H9 (cell line): ENCODE measurements at regions not wholly inside any gene's neighbourhood (a gene's known extent, or its start where the extent isn't known, plus 50 kb on each side); places are given as distances from the start of the nearest gene placed in this dataset.

ENCODE experiments used
- DNase-seq: peaks from one replicate; pipeline ENCODE4 v3.0.0-alpha.2; 2017
- H2AFZ ChIP-seq: one replicate; pipeline ENCODE4 v1.6.1; 2013; ENCODE audit warnings: mild to moderate bottlenecking, low read length, control low read depth, moderate library complexity
- H2AK5ac ChIP-seq: 2 replicates; pipeline ENCODE4 v1.6.1; 2013; ENCODE audit warnings: low read length, control low read depth, mixed read lengths; ENCODE audit not compliant: insufficient read length
- H2BK120ac ChIP-seq: one replicate; pipeline ENCODE4 v1.6.1; 2013; ENCODE audit warnings: low read depth, mild to moderate bottlenecking, low read length, control low read depth, inconsistent platforms; ENCODE audit not compliant: poor library complexity, severe bottlenecking
- H2BK12ac ChIP-seq: 2 replicates; pipeline ENCODE4 v1.6.1; 2013; ENCODE audit warnings: low read length, control low read depth, mixed read lengths, low read depth; ENCODE audit not compliant: insufficient read length
- H2BK15ac ChIP-seq: 2 replicates; pipeline ENCODE4 v1.6.1; 2013; ENCODE audit warnings: low read depth, low read length, control low read depth
- H2BK20ac ChIP-seq: one replicate; pipeline ENCODE4 v1.6.1; 2013; ENCODE audit warnings: low read depth, mild to moderate bottlenecking, low read length, control low read depth, inconsistent platforms; ENCODE audit not compliant: poor library complexity, severe bottlenecking
- H2BK5ac ChIP-seq: 2 replicates; pipeline ENCODE4 v1.6.1; 2013; ENCODE audit warnings: low read length, control low read depth, mixed read lengths; ENCODE audit not compliant: insufficient read length
- H3K14ac ChIP-seq: 2 replicates; pipeline ENCODE4 v1.6.1; 2013; ENCODE audit warnings: low read length, control low read depth; ENCODE audit not compliant: insufficient read depth
- H3K18ac ChIP-seq: 2 replicates; pipeline ENCODE4 v1.6.1; 2013; ENCODE audit warnings: low read depth, mild to moderate bottlenecking, mixed read lengths, low read length, control low read depth; ENCODE audit not compliant: insufficient read length
- H3K23ac ChIP-seq: 2 replicates; pipeline ENCODE4 v1.6.1; 2013; ENCODE audit warnings: low read length, control low read depth, mixed read lengths, low read depth; ENCODE audit not compliant: insufficient read length
- H3K23me2 ChIP-seq: 2 replicates; pipeline ENCODE4 v1.6.1; 2013; ENCODE audit warnings: low read depth, mild to moderate bottlenecking, mixed read lengths, low read length, control low read depth; ENCODE audit not compliant: insufficient read length, poor library complexity, severe bottlenecking
- H3K27ac ChIP-seq: 2 replicates; pipeline ENCODE4 v1.5.1; 2013; ENCODE audit warnings: low read length, control low read depth, mixed read lengths, low read depth; ENCODE audit not compliant: insufficient read length
- H3K27me3 ChIP-seq: 2 replicates; pipeline ENCODE4 v1.6.1; 2013; ENCODE audit warnings: low read length, control low read depth, inconsistent platforms; ENCODE audit not compliant: insufficient read depth
- H3K4ac ChIP-seq: 2 replicates; pipeline ENCODE4 v1.6.1; 2013; ENCODE audit warnings: low read depth, mild to moderate bottlenecking, control low read depth, inconsistent platforms, low read length, moderate library complexity
- H3K4me1 ChIP-seq: 2 replicates; pipeline ENCODE4 v1.6.1; 2013; ENCODE audit warnings: low read length, control low read depth, inconsistent platforms; ENCODE audit not compliant: insufficient read depth
- H3K4me2 ChIP-seq: 2 replicates; pipeline ENCODE4 v1.6.1; 2013; ENCODE audit warnings: low read length, control low read depth, mixed read lengths; ENCODE audit not compliant: insufficient read length, insufficient read depth
- H3K56ac ChIP-seq: 2 replicates; pipeline ENCODE4 v1.6.1; 2013; ENCODE audit warnings: low read depth, mild to moderate bottlenecking, mixed read lengths, low read length, control low read depth; ENCODE audit not compliant: insufficient read length
- H3K79me1 ChIP-seq: 2 replicates; pipeline ENCODE4 v1.6.1; 2013; ENCODE audit warnings: low read depth, mild to moderate bottlenecking, moderate library complexity, low read length, control low read depth, inconsistent platforms; ENCODE audit not compliant: insufficient read depth, poor library complexity, severe bottlenecking
- H3K79me2 ChIP-seq: 2 replicates; pipeline ENCODE4 v1.6.1; 2013; ENCODE audit warnings: low read length, control low read depth, inconsistent platforms; ENCODE audit not compliant: insufficient read depth
- H3K9ac ChIP-seq: 2 replicates; pipeline ENCODE4 v1.6.1; 2013; ENCODE audit warnings: low read length, control low read depth, mixed read lengths; ENCODE audit not compliant: insufficient read length; ENCODE audit errors: extremely low read depth
- H3K9me3 ChIP-seq: one replicate; pipeline ENCODE4 v1.6.1; 2013; ENCODE audit warnings: low read depth, low read length, inconsistent platforms; ENCODE audit not compliant: control insufficient read depth
- H3T11ph ChIP-seq: one replicate; pipeline ENCODE4 v1.6.1; 2013; ENCODE audit warnings: mild to moderate bottlenecking, low read length, control low read depth, inconsistent platforms
- H4K20me1 ChIP-seq: one replicate; pipeline ENCODE4 v1.6.1; 2013; ENCODE audit not compliant: control insufficient read depth, insufficient read length, insufficient read depth
- H4K5ac ChIP-seq: 2 replicates; pipeline ENCODE4 v1.6.1; 2013; ENCODE audit warnings: low read depth, mild to moderate bottlenecking, mixed read lengths, low read length, control low read depth; ENCODE audit not compliant: insufficient read length
- H4K8ac ChIP-seq: replicated peaks from 2 replicates; pipeline ENCODE4 v1.6.1; 2013; ENCODE audit warnings: low read length, control low read depth, mixed read lengths, low read depth; ENCODE audit not compliant: insufficient read length
- H4K91ac ChIP-seq: 2 replicates; pipeline ENCODE4 v1.6.1; 2013; ENCODE audit warnings: low read depth, mild to moderate bottlenecking, moderate library complexity, mixed read lengths, low read length, control low read depth; ENCODE audit not compliant: insufficient read length
- H3K27ac Mint-ChIP-seq, 3 experiments: 2 replicates in 2 of 3; 3 replicates in 1 of 3; pipeline ENCODE4 v1.8.0; 2020 to 2021; ENCODE audit warnings: mixed read lengths in 3 of 3, mild to moderate bottlenecking in 1 of 3, moderate library complexity in 1 of 3
- H3K27me3 Mint-ChIP-seq: 2 replicates; pipeline ENCODE4 v1.8.0; 2021; ENCODE audit warnings: low read depth, mild to moderate bottlenecking, moderate library complexity, mixed read lengths
- H3K36me3 Mint-ChIP-seq, 3 experiments: 2 replicates in 2 of 3; 3 replicates in 1 of 3; pipeline ENCODE4 v1.8.0; 2020 to 2021; ENCODE audit warnings: low read depth in 3 of 3, mixed read lengths in 3 of 3; ENCODE audit not compliant: insufficient read depth in 1 of 3
- H3K4me1 Mint-ChIP-seq, 2 experiments: 2 replicates each; pipeline ENCODE4 v1.8.0; 2020; ENCODE audit warnings: mixed read lengths in 2 of 2
- H3K4me3 Mint-ChIP-seq, 2 experiments: 2 replicates in 1 of 2; 3 replicates in 1 of 2; pipeline ENCODE4 v1.8.0; 2020 to 2021; ENCODE audit warnings: mild to moderate bottlenecking in 2 of 2, mixed read lengths in 2 of 2, moderate library complexity in 1 of 2
- H3K9me3 Mint-ChIP-seq, 2 experiments: 2 replicates in 1 of 2; 3 replicates in 1 of 2; pipeline ENCODE4 v1.8.0; 2020; ENCODE audit warnings: mild to moderate bottlenecking in 2 of 2, mixed read lengths in 2 of 2, moderate library complexity in 1 of 2
- CTCF ChIP-seq: fragments of 200-600 bp; sonication (generic); conservative IDR thresholded peaks from 3 replicates; pipeline ENCODE4 v1.8.0; 2021; ENCODE audit warnings: antibody characterized with exemption, mild to moderate bottlenecking
- WGBS: extraction: QIAGEN DNeasy Blood & Tissue Kit; methylation state at CpG from one replicate; pipeline ENCODE4 v1.1.7; 2013; ENCODE audit warnings: missing lambda C conversion rate, low lambda C conversion rate, mixed read lengths; ENCODE audit not compliant: insufficient read length; ENCODE audit errors: extremely low coverage; 5-methylcytosine and 5-hydroxymethylcytosine counted together

DNA sequence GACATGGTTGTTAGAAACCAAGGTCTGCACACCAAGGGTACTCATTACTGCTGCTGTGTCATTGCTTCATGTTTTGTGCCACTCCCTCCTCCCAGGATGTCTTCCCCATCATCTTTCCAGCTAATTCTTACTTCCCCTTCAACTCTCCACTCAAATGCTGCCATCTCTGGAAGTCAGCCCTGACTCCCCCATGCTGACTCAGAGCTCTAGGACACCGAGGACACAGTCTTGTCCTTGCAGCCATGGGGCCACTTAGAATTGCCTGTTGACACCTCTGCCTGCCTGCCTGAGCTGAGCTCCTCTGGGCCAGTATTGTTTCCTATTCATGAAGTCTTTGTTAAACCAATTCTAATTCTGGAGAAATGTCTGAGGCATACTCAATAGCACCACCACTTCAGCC lies 100.2 kb downstream of the GYPC start:
- Histone ChIP-seq H3T11ph (no peak overlapping the region), H2BK15ac (no peak overlapping the region), H2BK120ac (no peak overlapping the region), H3K27me3 (no peaks in the 10 kb centered on the region), H3K56ac (no peak overlapping the region), H3K23me2 (no peaks in the 10 kb centered on the region), H3K9me3 (no peaks in the 10 kb centered on the region), H3K79me2 (no peaks in the 10 kb centered on the region), H2BK20ac (no peak overlapping the region), H3K4me2 (no peak overlapping the region), H4K91ac (no peak overlapping the region), H3K9ac (no peak overlapping the region), H3K14ac (no peak overlapping the region), H3K4me1 (peaks cover 6% of the 10 kb centered on the region; the same call in 1 of the 2 replicates), H3K4ac (no peak overlapping the region), H3K23ac (no peak overlapping the region), H3K18ac (no peak overlapping the region), H3K79me1 (no peaks in the 10 kb centered on the region), H2AK5ac (no peak overlapping the region), H4K20me1 (no peaks in the 10 kb centered on the region), H2BK5ac (no peak overlapping the region), H4K8ac (no peak overlapping the region), H4K5ac (no peak overlapping the region), H2BK12ac (no peak overlapping the region), H3K27ac (no peak overlapping the region), H2AFZ (no peak overlapping the region)
- Mint-ChIP-seq H3K4me3 (no peak overlapping the region), H3K4me1 (peaks cover 20 to 22% of the 10 kb centered on the region in 2 experiments), H3K36me3 (no peaks in the 10 kb centered on the region; a peak in 1 of 7 replicates), H3K27me3 (0 out of 2 replicates have a peak, but pooled peaks cover 2% of the 10 kb centered on the region), H3K27ac (no peak overlapping the region), H3K9me3 (no peaks in the 10 kb centered on the region; a peak in 1 of 5 replicates)
- no peak for DNase-seq
- WGBS: no CpG with 5 or more reads among the region's 1 CpG
- TF ChIP-seq CTCF: no peak
